HK-2 (cell line): ENCODE measurements at regions not wholly inside any gene's neighbourhood (a gene's known extent, or its start where the extent isn't known, plus 50 kb on each side); places are given as distances from the start of the nearest gene placed in this dataset.

Experiments used
- DNase-seq: peaks from one replicate; pipeline ENCODE4 v3.0.0-alpha.2; 2018; ENCODE audit not compliant: unreplicated experiment

- no peak for DNase-seq
Measured at GRCh38 chr15:31815411-31816155, 214.7 kb upstream of the CHRNA7 start.

- no peak for DNase-seq
Measured at GRCh38 chr15:31822463-31822862, 207.9 kb upstream of the CHRNA7 start.

- DNase-seq: no peak
Measured at GRCh38 chr15:31824024-31824423, 206.3 kb upstream of the CHRNA7 start.

GRCh38 chr15:31828594-31828993, 201.7 kb upstream of the CHRNA7 start:
- DNase-seq: no peak

- DNase-seq: no peak
Measured at GRCh38 chr15:31830591-31830990, 199.7 kb upstream of the CHRNA7 start.

- DNase-seq: no peak
Measured at GRCh38 chr15:31831596-31831995, 198.7 kb upstream of the CHRNA7 start.

GRCh38 chr15:31834654-31835053, 195.7 kb upstream of the CHRNA7 start:
- DNase-seq: no peak

- no peak for DNase-seq
Measured at GRCh38 chr15:31839388-31839787, 190.9 kb upstream of the CHRNA7 start.

GRCh38 chr15:31840849-31841476, 189.4 kb upstream of the CHRNA7 start:
- DNase-seq: no peak

- no peak for DNase-seq
Measured at GRCh38 chr15:31842532-31843195, 187.7 kb upstream of the CHRNA7 start.

- no peak for DNase-seq
Measured at GRCh38 chr15:31843426-31844055, 186.8 kb upstream of the CHRNA7 start.

- DNase-seq: no peak
Measured at GRCh38 chr15:31845791-31846190, 184.5 kb upstream of the CHRNA7 start.

- no peak for DNase-seq
Measured at GRCh38 chr15:31847961-31848360, 182.4 kb upstream of the CHRNA7 start.

- DNase-seq: no peak
Measured at GRCh38 chr15:31848621-31849020, 181.7 kb upstream of the CHRNA7 start.

GRCh38 chr15:31852933-31853799, 177.1 kb upstream of the CHRNA7 start:
- no peak for DNase-seq

- no peak for DNase-seq
Measured at GRCh38 chr15:31856581-31856980, 173.7 kb upstream of the CHRNA7 start.

- no peak for DNase-seq
Measured at GRCh38 chr15:31857194-31857593, 173.1 kb upstream of the CHRNA7 start.

GRCh38 chr15:31858026-31858425, 172.3 kb upstream of the CHRNA7 start:
- DNase-seq: no peak

- DNase-seq: no peak
Measured at GRCh38 chr15:31866248-31866647, 164.1 kb upstream of the CHRNA7 start.

GRCh38 chr15:31867536-31868442, 162.5 kb upstream of the CHRNA7 start:
- DNase-seq: peak; percentile 51
